GM18502 (cell line): ENCODE measurements at regions not wholly inside any gene's neighbourhood (a gene's known extent, or its start where the extent isn't known, plus 50 kb on each side); places are given as distances from the start of the nearest gene placed in this dataset.
"Not testable (repeated sequence)": the region's sequence is repeated elsewhere in the genome, so short reads cannot be mapped to it uniquely, and the experiment has no call there.

Source experiments
- ATAC-seq: cut with Tn5 transposase; IDR thresholded peaks from one replicate; pipeline ENCODE4 v1.9.1; 2021; ENCODE audit warnings: mild to moderate bottlenecking; ENCODE audit not compliant: unreplicated experiment, poor library complexity

DNA sequence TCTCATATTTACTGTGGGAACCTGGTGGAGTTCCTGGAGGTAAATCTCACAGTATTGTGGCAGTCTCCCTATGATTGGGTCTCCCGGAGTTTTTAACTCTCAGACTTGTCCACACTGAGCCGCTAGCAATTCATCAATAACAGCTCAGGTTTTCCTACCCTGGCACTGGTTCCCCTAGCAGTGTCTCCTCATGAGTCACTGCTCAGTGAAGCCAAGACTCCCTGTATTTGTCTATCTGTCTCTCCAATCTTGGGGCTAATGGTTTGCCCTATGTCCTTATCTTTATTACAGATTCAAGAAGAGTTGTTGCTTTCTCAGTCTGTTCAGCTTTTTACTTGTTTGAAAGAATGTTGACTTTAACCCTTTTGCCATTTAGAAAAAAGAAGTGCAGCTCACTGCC is 176.7 kb upstream of the FGF10 start:
- no peak for ATAC-seq

DNA sequence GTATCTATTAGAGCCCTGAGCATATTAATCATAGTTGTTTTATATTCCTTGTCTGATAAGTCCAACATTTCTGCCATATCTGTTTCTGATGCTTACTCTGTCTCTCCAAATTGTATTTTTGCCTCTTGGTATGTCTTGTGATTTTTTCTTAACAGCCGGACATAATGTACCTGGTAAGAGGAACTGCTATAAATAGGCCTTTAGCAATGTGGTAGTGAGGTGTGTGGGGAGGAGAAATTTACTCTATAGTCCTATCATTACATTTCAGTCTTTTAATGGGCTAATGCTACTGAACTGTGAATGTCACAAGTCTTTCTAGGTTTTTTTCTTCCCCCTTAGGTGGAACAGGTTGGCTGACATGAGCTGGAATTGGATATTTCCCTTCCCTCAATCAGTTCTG is 176.1 kb upstream of the FGF10 start:
- ATAC-seq: no peak

DNA sequence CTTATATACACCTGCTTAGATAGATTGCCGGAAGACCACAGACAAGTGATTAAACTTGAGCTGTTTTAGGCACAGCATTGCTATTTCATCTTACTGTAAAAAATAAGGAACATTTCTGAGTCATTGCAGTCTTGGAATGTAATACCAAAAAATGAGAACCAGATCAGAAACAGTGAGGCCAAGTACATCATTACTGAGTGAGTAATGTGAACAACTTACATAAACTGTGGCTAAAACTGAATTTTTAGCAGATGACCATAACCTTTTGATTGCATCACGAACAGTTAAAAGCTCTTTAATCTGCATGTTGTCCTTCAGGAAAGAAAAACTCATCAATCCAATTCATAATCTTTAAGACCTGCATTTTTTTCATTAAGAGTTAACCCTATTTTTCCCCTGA is 157.1 kb upstream of the FGF10 start:
- no peak for ATAC-seq

DNA sequence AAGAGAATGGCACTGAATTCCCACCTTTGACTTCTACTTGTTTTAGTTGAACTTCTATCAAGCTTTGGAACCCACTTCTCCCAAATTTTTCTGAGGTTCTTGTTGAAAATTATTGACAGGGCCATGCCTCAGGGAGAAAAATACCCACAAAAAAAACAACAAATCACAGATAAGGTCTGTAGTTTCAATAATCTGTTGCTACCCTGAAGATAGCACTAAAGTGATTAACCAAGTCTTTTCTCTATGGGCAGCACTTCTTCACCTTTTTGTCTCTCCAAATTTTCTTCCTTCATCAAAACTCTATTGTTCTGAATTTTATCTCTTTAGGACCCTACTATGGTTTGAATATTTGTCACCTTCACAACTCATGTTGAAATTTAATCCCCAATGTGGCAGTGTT is 154.3 kb upstream of the FGF10 start:
- no peak for ATAC-seq

DNA sequence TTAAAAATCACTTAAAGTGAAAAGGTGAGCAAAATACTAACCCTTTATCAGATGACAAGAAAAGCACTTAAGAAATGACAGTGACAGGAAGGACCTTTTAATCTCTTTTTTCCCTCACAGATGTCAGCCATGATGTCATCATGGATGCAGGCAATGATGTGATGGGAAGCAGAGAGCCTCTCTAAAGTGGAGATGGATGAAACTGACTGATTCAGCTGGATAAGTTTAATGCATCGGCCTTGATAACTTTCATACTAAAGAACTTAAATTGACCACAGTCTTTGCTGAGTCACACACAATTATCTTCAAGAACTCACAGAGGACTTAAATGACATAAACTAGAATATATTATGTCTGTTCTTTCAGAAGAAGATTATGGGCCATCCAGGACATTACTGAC is 153.2 kb upstream of the FGF10 start:
- no peak for ATAC-seq

DNA sequence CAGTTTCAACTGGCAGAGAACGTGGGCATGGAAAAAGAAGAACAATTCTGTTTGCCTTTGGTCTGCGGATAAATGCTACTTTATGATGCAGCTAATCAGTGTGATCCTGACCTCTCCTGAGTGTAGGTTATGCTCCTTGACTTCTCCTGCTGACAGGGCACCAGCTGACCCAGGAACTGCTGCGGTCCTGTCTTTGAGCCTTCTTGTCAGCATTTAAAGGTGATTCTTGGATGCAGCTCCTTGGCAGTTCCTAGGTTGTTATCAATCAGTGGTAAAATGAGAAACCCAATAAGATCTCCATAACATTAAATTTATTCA is 150.3 kb upstream of the FGF10 start:
- ATAC-seq: no peak

DNA sequence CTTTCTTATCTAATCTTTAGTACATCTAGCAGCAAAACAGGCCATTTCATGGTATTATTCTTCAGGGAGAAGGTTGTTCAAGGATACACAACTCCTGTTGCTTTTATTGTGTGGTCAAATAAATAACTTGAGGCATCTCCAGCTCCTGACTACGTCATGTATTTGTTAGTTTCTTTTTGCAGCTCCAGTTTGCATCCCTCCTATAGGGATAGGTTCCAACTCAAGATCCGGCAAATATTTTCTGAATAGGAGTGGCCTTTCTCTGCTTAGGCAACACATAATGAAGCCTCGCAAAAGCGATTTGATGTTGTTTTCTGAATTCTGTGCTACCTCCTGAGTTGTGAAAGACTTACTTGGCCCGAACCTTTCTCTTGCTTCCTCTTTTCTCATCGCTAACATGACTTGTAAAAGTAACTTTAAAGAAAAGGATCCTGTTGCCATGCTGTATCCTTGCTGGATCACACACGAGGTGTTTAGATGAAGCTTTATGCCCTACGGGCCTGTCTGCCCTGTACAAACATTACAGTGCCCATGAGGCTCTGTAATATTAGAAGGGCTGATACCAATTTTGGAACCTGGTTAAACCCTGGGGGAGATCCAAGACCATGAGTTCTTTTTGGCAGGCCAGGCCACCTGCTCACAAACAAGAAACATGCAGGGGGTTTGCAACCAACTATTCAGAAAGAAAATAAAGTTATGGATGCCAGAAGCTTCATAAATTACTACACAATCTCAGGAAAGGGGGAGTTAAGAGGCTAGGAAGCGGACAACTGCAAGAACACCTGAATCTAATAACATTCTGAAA is 149.8 kb upstream of the FGF10 start:
- ATAC-seq: no peak

DNA sequence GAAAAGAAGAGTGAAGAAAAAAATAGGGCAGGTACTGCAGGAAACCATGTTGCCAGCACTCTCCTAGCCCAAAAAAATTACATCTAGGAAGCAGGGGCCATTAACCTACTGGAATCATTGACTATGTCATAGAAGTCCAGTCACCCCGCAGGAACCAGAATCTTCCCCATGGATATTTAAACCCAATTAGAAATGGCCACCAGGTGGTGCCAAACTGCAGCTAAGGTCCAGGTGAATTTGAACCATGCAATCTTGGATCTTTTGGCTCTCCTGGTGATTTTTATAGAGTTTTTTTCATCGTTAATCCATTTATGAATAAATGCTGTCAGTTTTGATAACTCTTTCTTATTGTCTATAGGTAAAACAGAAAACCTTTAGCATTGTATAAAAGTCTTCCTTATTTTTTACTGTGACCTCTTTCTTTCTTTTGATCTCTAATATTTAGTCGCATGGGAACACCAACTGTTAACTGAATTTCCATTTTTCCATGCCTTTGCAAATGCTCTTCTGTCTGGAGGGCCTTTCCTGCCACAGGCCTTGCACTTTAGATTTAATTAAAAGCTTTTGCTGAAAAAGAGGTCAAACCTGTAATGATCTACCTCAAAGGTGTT is 147.5 kb upstream of the FGF10 start:
- peak; percentile 75 for ATAC-seq

DNA sequence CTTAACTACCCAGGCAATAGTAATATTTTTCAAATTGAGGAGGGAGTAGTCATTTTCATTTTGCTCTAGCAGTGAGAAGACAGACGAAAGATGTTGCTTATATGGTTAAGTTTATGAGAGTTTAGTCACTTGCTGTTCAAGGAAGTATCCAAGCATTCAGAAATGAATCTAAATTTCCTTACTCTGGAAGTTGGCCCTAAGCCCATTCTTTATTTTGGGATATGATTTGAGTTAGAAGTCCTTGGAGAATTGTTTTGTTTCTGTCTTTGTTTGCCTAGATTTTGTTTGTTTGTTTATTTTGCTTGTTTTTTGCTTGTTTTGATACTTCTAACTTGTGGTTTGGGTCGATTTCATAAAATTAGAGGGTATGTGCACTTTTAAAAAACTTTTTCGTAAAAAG is 146.4 kb upstream of the FGF10 start:
- ATAC-seq: no peak

DNA sequence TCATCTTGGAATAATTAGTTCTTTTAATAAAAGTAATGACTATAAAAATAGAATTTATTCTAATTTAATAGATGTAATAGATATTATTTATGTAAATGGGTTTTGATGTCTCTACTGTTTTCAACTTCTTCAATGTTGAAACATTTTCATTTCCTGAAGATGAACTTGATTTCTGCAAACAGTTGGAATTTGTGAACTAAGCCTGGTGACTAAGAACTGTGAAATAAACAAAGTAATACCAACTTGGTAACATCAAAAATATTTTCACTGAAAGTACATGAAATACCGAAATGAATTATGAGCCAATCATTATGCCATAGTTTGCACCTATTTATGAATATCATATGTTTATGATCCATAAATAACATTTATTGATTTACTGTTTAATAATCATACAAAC is 143.8 kb upstream of the FGF10 start:
- ATAC-seq: no peak

DNA sequence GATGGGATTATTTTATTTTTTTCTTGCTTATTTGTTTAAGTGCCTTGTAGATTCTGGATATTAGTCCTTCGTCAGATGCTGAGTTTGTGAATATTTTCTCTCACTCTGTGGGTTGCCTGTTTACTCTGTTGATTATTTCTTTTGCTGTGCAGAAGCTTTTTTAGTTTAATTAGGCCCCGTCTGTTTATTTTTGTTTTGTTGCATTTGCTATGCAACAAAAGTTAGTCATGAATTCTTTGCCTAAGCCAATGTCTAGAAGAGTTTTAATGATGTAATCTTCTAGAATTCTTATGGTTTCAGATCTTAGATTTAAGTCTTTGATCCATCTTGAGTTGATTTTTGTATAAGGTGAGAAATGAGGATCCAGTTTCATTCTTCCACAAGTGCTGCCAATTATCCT is 142.5 kb upstream of the FGF10 start:
- not testable (repeated sequence) for ATAC-seq

DNA sequence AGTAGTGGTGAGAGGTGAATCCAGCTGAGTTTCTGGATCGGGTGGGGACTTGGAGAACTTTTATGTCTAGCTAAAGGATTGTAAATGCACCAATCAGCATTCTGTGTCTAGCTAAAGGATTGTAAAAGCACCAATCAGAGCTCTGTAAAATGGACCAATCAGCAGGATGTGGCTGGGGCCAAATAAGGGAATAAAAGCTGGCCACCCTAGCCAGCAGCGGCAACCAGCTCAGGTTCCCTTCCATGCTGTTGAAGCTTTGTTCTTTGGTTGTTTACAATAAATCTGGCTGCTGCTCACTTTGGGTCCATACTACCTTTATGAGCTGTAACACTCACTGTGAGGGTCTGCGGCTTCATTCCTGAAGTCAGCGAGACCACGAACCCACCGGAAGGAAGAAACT is 141.6 kb upstream of the FGF10 start:
- ATAC-seq: not testable (repeated sequence)

DNA sequence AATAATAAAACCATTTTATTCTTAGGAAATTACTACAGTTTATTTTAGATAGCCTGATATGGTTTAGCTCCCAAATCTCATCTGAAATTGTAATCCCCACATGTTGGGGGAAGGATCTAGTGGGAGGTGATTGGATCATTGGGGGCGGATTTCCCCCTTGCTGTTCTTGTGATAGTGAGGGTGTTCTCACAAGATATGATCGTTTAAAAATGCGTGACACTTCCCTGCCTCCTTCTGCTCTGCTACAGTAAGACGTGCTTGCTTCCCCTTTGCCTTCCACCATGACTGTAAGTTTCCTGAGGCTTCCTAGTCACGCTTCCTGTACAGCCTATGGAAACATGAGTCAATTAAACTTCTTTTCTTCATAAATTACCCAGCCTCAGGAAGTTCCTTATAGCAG is 122.4 kb upstream of the FGF10 start:
- no peak for ATAC-seq

DNA sequence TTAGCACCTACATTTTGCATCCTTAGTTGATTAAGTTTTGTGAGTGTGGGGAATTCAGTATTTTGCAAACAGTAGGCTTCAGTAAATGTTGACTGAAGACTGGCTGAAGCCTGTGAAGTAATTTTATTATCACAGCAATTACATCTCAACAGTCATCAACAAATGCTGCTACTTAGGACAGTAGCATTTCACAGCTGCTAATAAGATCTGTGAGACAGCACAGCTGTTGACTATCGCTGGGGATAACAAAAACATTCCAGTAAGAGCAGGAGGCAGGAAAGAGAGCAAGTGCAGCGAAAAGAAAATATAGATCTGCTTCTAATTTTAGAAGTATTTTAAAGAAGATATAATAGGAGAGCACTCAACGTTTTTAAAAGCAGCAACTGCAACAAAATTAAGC is 117.3 kb upstream of the FGF10 start:
- no peak for ATAC-seq

DNA sequence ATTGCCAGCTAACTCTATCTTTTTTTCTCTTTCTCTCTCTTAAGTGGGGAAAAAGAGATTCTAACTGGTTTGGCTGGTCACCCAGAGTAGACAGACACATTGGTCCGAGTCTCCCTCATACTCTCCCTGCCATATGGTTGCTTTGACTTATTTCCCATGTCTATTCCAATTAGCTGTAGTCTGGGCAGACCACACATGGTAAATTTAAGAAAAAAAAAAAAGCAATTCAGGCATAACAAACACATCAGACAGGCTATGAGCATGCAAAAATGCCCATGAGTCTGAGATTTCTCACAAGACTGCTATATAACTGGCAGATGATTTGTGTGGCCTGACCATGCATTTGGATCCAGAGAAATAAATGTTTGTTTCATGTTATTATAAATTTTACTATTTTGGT is 110.2 kb upstream of the FGF10 start:
- ATAC-seq: no peak

DNA sequence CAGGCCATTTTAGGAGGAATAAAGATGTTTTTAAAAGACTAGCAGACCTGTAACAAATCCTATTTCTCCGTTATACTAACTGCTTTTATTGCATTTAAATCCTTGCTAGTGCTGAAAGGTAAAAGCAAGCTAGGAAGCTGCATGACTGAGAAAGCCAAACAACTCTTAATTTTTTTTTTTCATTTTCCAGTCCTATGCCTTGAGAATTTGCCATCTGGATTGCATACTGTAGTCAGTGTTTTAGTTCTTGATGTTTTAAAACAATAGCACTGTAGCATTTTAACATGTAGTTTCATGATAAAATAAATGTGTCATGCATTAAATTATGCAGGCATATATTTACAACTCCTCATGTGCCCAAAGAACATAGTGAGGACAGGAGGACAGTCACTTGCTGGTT is 108.4 kb upstream of the FGF10 start:
- no peak for ATAC-seq

DNA sequence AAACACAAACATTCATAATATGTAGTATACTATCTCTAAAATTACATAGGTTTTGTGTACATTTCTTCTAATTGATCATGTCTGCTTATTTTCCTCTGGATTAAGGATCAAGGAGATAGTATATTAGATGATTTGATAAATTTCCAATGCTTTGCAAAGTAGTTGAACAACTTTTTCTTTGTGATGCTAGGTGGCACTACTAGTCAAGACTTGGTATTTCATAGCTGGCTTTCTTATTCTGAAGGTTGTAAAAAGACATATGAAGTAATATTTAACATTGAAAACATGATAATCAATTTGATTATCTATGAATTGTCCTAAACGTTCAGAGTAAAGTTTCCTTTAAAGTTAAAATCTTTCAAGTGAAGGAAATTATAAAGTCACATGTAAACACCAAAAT is 106.1 kb upstream of the FGF10 start:
- no peak for ATAC-seq

DNA sequence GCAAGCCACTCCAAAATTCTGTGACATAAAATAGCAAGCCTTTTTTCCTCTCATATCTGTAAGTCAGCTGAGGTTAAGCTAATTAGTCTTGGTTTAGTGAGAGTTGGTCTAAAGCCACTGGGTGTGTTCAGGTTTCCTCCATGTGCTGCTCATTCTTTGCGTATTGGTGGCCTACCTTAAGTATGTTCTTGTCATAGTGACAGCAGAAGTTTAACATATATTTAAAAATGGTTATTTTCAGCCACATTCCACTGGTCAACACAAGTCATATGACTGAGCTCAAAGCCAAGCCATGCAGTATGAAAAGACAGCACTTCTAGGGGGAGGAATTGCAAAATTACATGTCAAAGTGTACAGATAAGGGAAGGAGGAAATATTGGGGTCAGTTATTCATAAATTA is 100.5 kb upstream of the FGF10 start:
- no peak for ATAC-seq

DNA sequence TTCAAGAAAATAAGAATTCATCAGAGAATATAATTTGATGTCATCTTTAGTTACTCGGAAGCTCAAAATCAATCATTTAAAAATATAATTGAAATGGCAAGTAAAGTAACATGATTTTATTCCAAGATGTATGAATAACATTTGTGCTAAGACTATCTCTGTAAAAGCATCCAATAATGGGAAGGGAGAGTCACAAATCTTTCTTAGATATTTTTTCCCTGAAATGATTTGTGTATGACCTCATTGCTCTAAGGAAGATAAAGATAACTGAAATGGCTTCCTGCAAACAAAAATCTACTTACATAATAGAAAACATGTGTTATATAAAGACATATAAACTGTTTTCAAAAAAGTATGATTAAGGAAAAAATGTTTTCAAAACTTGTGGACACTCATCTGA is 97.4 kb upstream of the FGF10 start:
- ATAC-seq: no peak

DNA sequence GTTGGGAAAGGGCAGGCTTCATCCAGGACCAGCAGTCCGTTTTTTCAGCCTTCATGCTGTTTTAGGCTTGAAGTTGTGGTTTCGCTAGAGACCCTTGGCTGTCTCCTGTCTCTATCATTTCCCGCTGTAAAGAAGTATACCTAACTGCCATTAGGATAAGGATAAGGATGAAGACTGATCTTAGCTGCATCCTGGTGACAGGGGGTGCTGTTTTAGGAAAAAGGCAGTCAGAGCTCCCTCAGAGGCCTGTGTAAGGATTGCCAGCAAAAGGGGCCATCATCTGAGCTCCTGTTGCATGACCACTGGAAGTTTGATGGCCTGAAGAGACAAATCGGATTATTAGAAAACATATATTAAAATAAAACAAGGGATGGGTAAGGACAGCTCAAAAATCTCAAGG is 64.8 kb upstream of the FGF10 start:
- ATAC-seq: no peak

DNA sequence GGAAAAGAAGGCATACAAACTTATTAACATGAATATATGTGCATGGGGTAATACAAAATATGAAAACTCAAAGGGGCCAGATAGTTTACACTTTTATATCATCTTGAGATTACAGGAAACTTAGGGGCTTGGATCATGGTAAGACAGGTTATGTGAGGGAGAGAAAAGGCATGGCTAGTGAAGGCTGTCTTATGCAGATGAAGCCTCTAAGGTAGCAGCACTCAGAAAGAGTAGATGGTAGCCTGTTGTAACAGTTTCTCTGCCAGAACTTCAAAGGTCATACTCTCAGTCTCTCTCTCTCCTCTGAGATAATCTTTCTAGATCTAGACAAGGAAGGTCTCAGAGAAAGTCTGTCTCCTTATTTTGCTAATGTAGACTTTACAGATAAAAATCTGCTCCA is 57.2 kb upstream of the FGF10 start:
- no peak for ATAC-seq

DNA sequence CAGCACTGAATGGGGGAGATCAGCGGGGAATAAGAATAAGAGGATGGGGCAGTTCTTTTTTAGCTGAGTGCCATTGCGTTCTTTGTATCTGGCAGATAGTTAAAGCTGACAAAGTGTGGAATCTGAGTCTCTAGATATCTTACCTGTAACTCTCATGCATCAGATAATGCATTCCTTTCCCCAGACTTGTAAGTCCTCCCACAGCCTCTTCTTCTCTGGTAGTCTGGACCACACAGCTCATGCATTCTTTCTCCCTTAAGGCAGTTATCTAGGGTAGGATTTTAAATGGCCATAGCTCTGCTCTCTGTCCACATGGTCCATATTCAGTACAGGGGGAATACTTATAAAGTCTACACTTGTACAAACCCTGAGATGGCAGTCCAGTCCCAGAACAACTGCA is 54.0 kb upstream of the FGF10 start:
- no peak for ATAC-seq
